ENCODE measurements at regions not wholly inside any gene's neighbourhood (a gene's known extent, or its start where the extent isn't known, plus 50 kb on each side); places are given as distances from the start of the nearest gene placed in this dataset.

DNA sequence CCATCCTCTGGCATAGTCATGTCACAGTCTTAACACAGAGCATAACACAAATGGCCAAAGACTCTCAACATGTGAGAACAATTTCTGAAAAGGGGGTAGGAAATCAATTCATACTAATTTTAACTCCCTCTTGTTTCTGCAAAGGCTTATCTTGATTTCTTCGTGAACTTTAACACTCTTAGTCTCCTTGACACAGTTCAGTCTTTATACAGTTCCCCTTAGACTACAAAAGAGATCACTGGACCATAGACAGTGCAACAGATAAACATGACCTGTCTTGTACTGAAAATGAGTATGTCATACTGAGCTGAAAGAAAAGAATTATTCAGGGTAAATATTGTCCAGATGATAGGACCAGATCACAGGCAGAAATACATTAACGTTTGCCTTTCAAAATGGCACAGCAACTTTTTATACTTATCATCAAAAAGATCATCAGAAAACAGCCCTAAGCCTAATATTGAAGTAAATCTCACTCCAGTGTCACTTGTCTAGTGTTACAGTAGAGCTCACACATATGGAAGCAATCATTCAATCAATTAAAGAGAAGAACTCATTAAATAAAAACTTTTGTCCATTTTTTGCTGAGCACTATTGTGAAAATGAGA, 56.4 kb upstream of the VRK2 start:
- TF ChIP-seq, protein P1, sequence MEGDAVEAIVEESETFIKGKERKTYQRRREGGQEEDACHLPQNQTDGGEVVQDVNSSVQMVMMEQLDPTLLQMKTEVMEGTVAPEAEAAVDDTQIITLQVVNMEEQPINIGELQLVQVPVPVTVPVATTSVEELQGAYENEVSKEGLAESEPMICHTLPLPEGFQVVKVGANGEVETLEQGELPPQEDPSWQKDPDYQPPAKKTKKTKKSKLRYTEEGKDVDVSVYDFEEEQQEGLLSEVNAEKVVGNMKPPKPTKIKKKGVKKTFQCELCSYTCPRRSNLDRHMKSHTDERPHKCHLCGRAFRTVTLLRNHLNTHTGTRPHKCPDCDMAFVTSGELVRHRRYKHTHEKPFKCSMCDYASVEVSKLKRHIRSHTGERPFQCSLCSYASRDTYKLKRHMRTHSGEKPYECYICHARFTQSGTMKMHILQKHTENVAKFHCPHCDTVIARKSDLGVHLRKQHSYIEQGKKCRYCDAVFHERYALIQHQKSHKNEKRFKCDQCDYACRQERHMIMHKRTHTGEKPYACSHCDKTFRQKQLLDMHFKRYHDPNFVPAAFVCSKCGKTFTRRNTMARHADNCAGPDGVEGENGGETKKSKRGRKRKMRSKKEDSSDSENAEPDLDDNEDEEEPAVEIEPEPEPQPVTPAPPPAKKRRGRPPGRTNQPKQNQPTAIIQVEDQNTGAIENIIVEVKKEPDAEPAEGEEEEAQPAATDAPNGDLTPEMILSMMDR (IDR thresholded peaks at IDR 0.05; ENCODE audit: extremely low read depth in 1 of 2, insufficient read depth in 1 of 2, low read depth in 1 of 2, low read length in 2 of 2), result no peak
- TF ChIP-seq EZH2 (IDR thresholded peaks at IDR 0.05; ENCODE audit: borderline replicate concordance, low read depth, low read length, severe bottlenecking) (no peak), POLR2A (IDR thresholded peaks at IDR 0.05; ENCODE audit: low read depth, low read length) (no peak), POLR2AphosphoS5 (IDR thresholded peaks at IDR 0.05; ENCODE audit: insufficient read depth, low read depth, low read length) (no peak), FOS (IDR thresholded peaks at IDR 0.05; ENCODE audit: borderline replicate concordance, insufficient read depth, low read length) (no peak), MYC (IDR thresholded peaks at IDR 0.05; ENCODE audit: low read depth, low read length) (no peak)
- TF ChIP-seq, protein P2, sequence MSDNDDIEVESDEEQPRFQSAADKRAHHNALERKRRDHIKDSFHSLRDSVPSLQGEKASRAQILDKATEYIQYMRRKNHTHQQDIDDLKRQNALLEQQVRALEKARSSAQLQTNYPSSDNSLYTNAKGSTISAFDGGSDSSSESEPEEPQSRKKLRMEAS (IDR thresholded peaks at IDR 0.05; ENCODE audit: insufficient read depth, insufficient read length), result no peak

Data from endothelial cell of umbilical vein (primary cell).